ENCODE measurements at regions not wholly inside any gene's neighbourhood (a gene's known extent, or its start where the extent isn't known, plus 50 kb on each side); places are given as distances from the start of the nearest gene placed in this dataset.
"Not testable (repeated sequence)": the region's sequence is repeated elsewhere in the genome, so short reads cannot be mapped to it uniquely, and the experiment has no call there.

- no peak overlapping the region for H3K4me3 ChIP-seq (ENCODE audit: low read depth, low read length)
- no peak for TF ChIP-seq CTCF (conservative IDR thresholded peaks at IDR 0.05; ENCODE audit: low read depth, low read length)
- no peak for DNase-seq (ENCODE audit: low read depth)
Measured at GRCh38 chr3:72033666-72034428, 248.9 kb upstream of the PROK2 start.

GRCh38 chr3:72032441-72033135, 247.6 kb upstream of the PROK2 start:
- no peak overlapping the region for H3K4me3 ChIP-seq (ENCODE audit: low read depth, low read length)
- DNase-seq (ENCODE audit: low read depth), result no peak
- no peak for TF ChIP-seq CTCF (conservative IDR thresholded peaks at IDR 0.05; ENCODE audit: low read depth, low read length)

- peak; percentile 30 for DNase-seq (ENCODE audit: low read depth)
- no peak overlapping the region for H3K4me3 ChIP-seq (ENCODE audit: low read depth, low read length)
- TF ChIP-seq CTCF (conservative IDR thresholded peaks at IDR 0.05; ENCODE audit: low read depth, low read length), result no peak
Measured at GRCh38 chr3:72031581-72031980, 246.6 kb upstream of the PROK2 start.

- not testable (repeated sequence) for H3K4me3 ChIP-seq (ENCODE audit: low read depth, low read length); DNase-seq (ENCODE audit: low read depth)
Measured at GRCh38 chr3:72030296-72030695, 245.3 kb upstream of the PROK2 start.

- DNase-seq (ENCODE audit: low read depth), result peak; percentile 66
Measured at GRCh38 chr3:72028726-72029125, 243.8 kb upstream of the PROK2 start.

GRCh38 chr3:72028307-72028706, 243.4 kb upstream of the PROK2 start:
- H3K4me3 ChIP-seq (ENCODE audit: low read depth, low read length); DNase-seq (ENCODE audit: low read depth): not testable (repeated sequence)

More at GRCh38 chr3:72028726-72029125, 243.8 kb upstream of the PROK2 start:
- H3K4me3 ChIP-seq (ENCODE audit: low read depth, low read length), result not testable (repeated sequence)

- H3K4me3 ChIP-seq (ENCODE audit: low read depth, low read length); DNase-seq (ENCODE audit: low read depth): not testable (repeated sequence)
Measured at GRCh38 chr3:72027728-72028127, 242.8 kb upstream of the PROK2 start.

- H3K4me3 ChIP-seq (ENCODE audit: low read depth, low read length), result no peak overlapping the region
- TF ChIP-seq CTCF (conservative IDR thresholded peaks at IDR 0.05; ENCODE audit: low read depth, low read length), result no peak
- DNase-seq (ENCODE audit: low read depth), result no peak
Measured at GRCh38 chr3:72022027-72022426, 237.1 kb upstream of the PROK2 start.

- no peak for TF ChIP-seq CTCF (conservative IDR thresholded peaks at IDR 0.05; ENCODE audit: low read depth, low read length)
- H3K4me3 ChIP-seq (ENCODE audit: low read depth, low read length), result no peak overlapping the region
- DNase-seq (ENCODE audit: low read depth), result no peak
Measured at GRCh38 chr3:72021531-72021930, 236.6 kb upstream of the PROK2 start.

All from choroid plexus epithelial cell (primary cell).